Activated T-helper 2 cell treated with anti-CD3 and anti-CD28 coated beads, Interferon-gamma antibody, Interleukin-2, Interleukin-4, amounts not matched to agents 10 μg/mL and 5 μg/mL and 100 μg/mL, durations not matched to agents 14 hours and 24 hours and 36 hours (primary cell): ENCODE measurements at regions not wholly inside any gene's neighbourhood (a gene's known extent, or its start where the extent isn't known, plus 50 kb on each side); places are given as distances from the start of the nearest gene placed in this dataset.
"Not testable (repeated sequence)": the region's sequence is repeated elsewhere in the genome, so short reads cannot be mapped to it uniquely, and the experiment has no call there.

Experiments used
- DNase-seq: peaks from one replicate; pipeline ENCODE4 v3.0.0; 2021; ENCODE audit warnings: low spot score
- H3K27ac Mint-ChIP-seq: one replicate; pipeline ENCODE4 v1.8.0; 2021; ENCODE audit warnings: mixed read lengths
- H3K27me3 Mint-ChIP-seq: one replicate; pipeline ENCODE4 v1.8.0; 2021; ENCODE audit warnings: low read depth, mixed read lengths
- H3K36me3 Mint-ChIP-seq: one replicate; pipeline ENCODE4 v1.8.0; 2021; ENCODE audit warnings: low read depth, mixed read lengths
- H3K4me1 Mint-ChIP-seq: one replicate; pipeline ENCODE4 v1.8.0; 2021; ENCODE audit warnings: low read depth, mixed read lengths
- H3K4me3 Mint-ChIP-seq: one replicate; pipeline ENCODE4 v1.8.0; 2021; ENCODE audit warnings: low read depth, mild to moderate bottlenecking, moderate library complexity, mixed read lengths
- H3K9me3 Mint-ChIP-seq: one replicate; pipeline ENCODE4 v1.8.0; 2021; ENCODE audit warnings: mixed read lengths
- intact Hi-C: fragments of 100-400 bp; cut with micrococcal nuclease; formaldehyde crosslinking; loops from one replicate; pipeline ENCODE4 v1.15.1; 2023

DNA sequence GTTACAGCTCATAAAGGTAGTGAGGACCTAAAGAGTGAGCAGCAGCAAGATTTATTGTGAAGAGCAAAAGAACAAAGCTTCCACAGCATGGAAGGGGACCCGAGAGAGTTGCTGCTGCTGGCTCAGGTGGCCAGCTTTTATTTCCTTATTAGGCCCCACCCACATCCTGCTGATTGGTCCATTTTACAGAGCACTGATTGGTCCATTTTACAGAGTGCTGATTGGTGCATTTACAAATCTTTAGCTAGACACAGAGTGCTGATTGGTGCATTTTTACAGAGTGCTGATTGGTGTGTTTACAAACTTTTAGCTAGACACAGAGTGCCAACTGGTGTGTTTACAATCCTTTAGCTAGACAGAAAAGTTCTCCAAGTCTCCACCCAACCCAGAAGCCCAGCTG, 256.2 kb upstream of the HTR1E start:
- DNase-seq, intact Hi-C loops, H3K9me3 Mint-ChIP-seq, H3K4me3 Mint-ChIP-seq, H3K4me1 Mint-ChIP-seq, H3K27ac Mint-ChIP-seq, H3K36me3 Mint-ChIP-seq, H3K27me3 Mint-ChIP-seq: not testable (repeated sequence)

DNA sequence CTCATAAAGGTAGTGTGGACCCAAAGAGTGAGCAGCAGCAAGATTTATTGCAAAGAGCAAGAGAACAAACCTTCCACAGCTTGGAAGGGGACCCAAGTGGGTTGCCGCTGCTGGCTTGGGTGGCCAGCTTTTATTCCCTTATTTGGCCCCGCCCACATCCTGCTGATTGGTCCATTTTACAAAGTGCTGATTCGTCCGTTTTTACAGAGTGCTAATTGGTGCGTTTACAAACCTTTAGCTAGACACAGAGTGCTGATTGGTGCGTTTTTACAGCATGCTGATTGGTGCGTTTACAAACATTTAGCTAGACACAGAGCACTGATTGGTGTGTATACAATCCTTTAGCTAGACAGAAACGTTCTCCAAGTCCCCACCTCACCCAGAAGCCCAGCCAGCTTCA, 265.2 kb upstream of the HTR1E start:
- not testable (repeated sequence) for H3K4me1 Mint-ChIP-seq, H3K36me3 Mint-ChIP-seq

DNA sequence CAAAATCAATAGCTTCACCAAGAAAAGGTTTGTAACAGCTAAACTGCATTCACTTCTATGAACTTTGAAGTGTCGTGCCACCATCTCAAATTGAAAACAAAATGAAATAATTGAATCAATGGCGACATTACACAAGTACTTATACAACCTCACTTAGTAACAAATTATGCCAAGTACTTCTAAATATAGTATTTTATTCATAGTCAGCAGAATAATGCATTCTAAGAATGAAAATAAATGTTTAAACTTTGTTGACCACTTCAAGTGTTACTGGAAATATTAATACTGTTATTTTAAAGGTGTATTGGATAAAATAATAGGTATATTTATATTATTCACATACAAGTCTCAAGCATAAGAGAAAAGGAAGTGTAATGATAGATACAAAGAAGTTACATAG, 280.1 kb upstream of the HTR1E start:
- H3K9me3 Mint-ChIP-seq, result peaks cover 32% of the 10 kb centered on the region
- H3K36me3 Mint-ChIP-seq, result no peaks in the 10 kb centered on the region
- intact Hi-C loops, result no loop called here
- H3K27ac Mint-ChIP-seq, result no peak overlapping the region
- no peaks in the 10 kb centered on the region for H3K27me3 Mint-ChIP-seq
- no peaks in the 10 kb centered on the region for H3K4me1 Mint-ChIP-seq
- H3K4me3 Mint-ChIP-seq, result no peak overlapping the region
- DNase-seq, result no peak

More for the DNA sequence above, 265.2 kb upstream of the HTR1E start:
- H3K9me3 Mint-ChIP-seq, result peaks cover 39% of the 10 kb centered on the region
- DNase-seq, intact Hi-C loops, H3K27me3 Mint-ChIP-seq, H3K4me3 Mint-ChIP-seq, H3K27ac Mint-ChIP-seq: not testable (repeated sequence)

DNA sequence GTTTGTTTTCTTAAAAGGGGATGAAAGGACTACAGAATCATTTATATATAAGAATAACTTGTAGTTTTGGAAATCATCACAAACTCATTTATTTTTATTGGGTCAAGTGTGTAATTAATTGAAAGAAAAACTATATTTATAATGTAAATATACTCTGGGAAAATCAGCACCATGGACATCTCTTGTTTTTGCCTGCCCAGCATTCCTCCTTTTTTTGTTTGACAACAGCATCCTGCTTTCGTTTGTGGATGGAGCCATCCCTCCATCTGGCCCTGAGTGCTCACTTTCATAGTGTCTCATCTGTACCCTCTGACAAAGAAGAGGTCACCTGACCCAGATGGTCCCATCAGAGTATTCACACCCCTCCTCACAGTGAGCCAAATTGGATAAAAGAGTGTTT, 308.2 kb upstream of the HTR1E start:
- Mint-ChIP-seq H3K4me3 (no peak overlapping the region), H3K36me3 (no peaks in the 10 kb centered on the region), H3K27ac (no peak overlapping the region), H3K4me1 (no peaks in the 10 kb centered on the region), H3K27me3 (no peaks in the 10 kb centered on the region), H3K9me3 (no peaks in the 10 kb centered on the region)
- DNase-seq, result no peak
- intact Hi-C loops, result no loop called here

DNA sequence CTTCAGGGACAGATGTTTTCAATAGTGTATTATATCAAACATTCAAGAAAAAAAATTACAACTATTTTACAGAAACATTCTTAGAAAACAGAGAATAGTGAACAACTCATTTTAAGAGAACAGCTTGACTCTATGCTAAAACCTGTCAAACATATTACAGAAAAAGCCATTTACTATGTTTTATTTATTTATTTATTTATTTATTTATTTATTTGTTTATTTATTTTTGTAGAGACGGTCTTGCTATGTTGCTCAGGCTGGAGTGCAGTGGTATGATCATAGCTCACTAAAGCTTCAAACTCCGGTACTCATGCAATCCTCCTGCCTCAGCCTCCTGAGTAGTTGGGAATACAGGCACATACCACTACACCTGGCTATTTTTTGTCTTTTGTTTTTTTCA, 317.9 kb upstream of the HTR1E start:
- H3K4me1 Mint-ChIP-seq, result no peaks in the 10 kb centered on the region
- H3K27ac Mint-ChIP-seq, result no peak overlapping the region
- H3K27me3 Mint-ChIP-seq, result no peaks in the 10 kb centered on the region
- H3K4me3 Mint-ChIP-seq, result no peak overlapping the region
- peaks cover 23% of the 10 kb centered on the region for H3K9me3 Mint-ChIP-seq
- intact Hi-C loops, result no loop called here
- DNase-seq, result no peak
- no peaks in the 10 kb centered on the region for H3K36me3 Mint-ChIP-seq

- H3K4me3 Mint-ChIP-seq, result no peak overlapping the region
- intact Hi-C loops, result no loop called here
- no peaks in the 10 kb centered on the region for H3K4me1 Mint-ChIP-seq
- no peaks in the 10 kb centered on the region for H3K36me3 Mint-ChIP-seq
- no peaks in the 10 kb centered on the region for H3K9me3 Mint-ChIP-seq
- DNase-seq, result no peak
- no peak overlapping the region for H3K27ac Mint-ChIP-seq
- no peaks in the 10 kb centered on the region for H3K27me3 Mint-ChIP-seq
Measured at GRCh38 chr6:86615299-86615698, 322.0 kb upstream of the HTR1E start.

DNA sequence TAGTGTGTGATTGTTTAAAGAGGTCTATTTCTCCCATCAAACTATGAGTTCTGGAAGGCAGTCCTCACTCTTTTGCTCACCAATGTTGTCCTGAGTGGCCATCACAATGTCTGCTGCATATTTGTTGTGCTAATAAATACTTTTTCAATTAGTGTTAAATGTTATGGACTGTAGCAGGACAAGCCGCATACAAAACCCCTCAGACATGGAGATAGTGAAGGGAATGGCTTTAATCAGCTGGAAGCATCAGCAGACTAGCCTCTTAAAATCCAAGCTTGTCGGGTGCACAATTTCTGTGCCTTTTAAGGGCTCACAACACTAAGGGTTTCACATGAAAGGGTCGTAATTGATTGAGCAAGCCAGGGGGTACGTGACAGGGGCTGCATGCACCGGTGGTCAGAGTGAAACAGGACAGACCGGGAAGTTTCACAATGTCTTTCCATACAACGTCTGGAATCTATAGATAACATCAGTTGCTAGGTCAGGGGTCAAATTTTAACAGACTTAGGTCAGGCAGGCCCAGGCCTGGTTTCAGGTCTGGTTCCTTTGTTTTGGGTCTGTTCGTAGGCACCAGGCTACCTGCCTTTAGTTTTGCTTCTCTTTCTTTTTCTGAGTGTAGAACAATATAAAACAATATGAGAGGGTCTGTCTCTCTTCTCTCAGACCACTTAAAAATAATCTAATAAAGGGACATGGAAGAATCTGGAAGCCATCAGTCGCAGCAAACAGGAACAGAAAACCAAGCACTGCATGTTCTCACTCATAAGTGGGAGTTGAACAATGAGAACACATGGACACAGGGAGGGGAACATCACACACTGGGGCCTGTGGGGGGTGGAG, 327.6 kb upstream of the HTR1E start:
- no peaks in the 10 kb centered on the region for H3K36me3 Mint-ChIP-seq
- no peaks in the 10 kb centered on the region for H3K9me3 Mint-ChIP-seq
- no peak overlapping the region for H3K4me3 Mint-ChIP-seq
- no peak for DNase-seq
- H3K27me3 Mint-ChIP-seq, result no peaks in the 10 kb centered on the region
- no peak overlapping the region for H3K27ac Mint-ChIP-seq
- no peaks in the 10 kb centered on the region for H3K4me1 Mint-ChIP-seq
- intact Hi-C loops, result no loop called here

GRCh38 chr6:86603364-86603763, 334.0 kb upstream of the HTR1E start:
- DNase-seq, H3K4me3 Mint-ChIP-seq, intact Hi-C loops, H3K36me3 Mint-ChIP-seq, H3K4me1 Mint-ChIP-seq, H3K27ac Mint-ChIP-seq, H3K27me3 Mint-ChIP-seq: not testable (repeated sequence)
- peaks cover 24% of the 10 kb centered on the region for H3K9me3 Mint-ChIP-seq

GRCh38 chr6:86602093-86602492, 335.2 kb upstream of the HTR1E start:
- DNase-seq, H3K4me1 Mint-ChIP-seq, H3K27ac Mint-ChIP-seq, H3K27me3 Mint-ChIP-seq, H3K4me3 Mint-ChIP-seq, H3K36me3 Mint-ChIP-seq, intact Hi-C loops: not testable (repeated sequence)
- peaks cover 24% of the 10 kb centered on the region for H3K9me3 Mint-ChIP-seq

- H3K36me3 Mint-ChIP-seq, H3K27ac Mint-ChIP-seq, H3K4me3 Mint-ChIP-seq, H3K4me1 Mint-ChIP-seq, H3K27me3 Mint-ChIP-seq, intact Hi-C loops, DNase-seq: not testable (repeated sequence)
- peaks cover 24% of the 10 kb centered on the region for H3K9me3 Mint-ChIP-seq
Measured at GRCh38 chr6:86598969-86599368, 338.4 kb upstream of the HTR1E start.

- Mint-ChIP-seq H3K4me1 (no peaks in the 10 kb centered on the region), H3K4me3 (no peak overlapping the region), H3K27ac (no peak overlapping the region), H3K27me3 (no peaks in the 10 kb centered on the region), H3K9me3 (no peaks in the 10 kb centered on the region), H3K36me3 (no peaks in the 10 kb centered on the region)
- intact Hi-C loops, result no loop called here
- no peak for DNase-seq
Measured at GRCh38 chr6:86595641-86596040, 341.7 kb upstream of the HTR1E start.

DNA sequence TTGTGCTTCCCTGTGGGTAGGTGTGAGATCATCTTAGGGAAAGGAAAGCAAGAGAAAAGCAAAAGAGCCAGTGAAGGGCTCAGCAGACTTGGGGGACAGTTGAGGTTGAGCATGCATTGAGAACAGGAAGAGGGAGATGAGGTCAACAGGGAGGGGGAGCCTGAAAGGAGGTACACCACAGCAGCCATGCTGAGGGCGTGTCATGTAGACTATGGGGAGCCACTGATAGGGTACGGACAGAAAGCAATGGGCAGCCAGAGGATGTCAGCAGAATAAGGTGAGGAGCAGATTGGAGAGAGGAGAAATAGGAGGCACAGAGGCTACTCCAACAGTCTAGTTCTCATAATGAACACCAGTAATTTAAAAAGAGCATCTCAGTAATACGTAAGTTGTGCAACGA, 351.1 kb upstream of the HTR1E start:
- no peaks in the 10 kb centered on the region for H3K4me1 Mint-ChIP-seq
- no peak for DNase-seq
- no peak overlapping the region for H3K27ac Mint-ChIP-seq
- H3K36me3 Mint-ChIP-seq, result no peaks in the 10 kb centered on the region
- peaks cover 38% of the 10 kb centered on the region for H3K9me3 Mint-ChIP-seq
- H3K4me3 Mint-ChIP-seq, result no peak overlapping the region
- intact Hi-C loops, result no loop called here
- no peaks in the 10 kb centered on the region for H3K27me3 Mint-ChIP-seq

GRCh38 chr6:86581833-86582232, 355.5 kb upstream of the HTR1E start:
- no peaks in the 10 kb centered on the region for H3K36me3 Mint-ChIP-seq
- H3K4me1 Mint-ChIP-seq, result no peaks in the 10 kb centered on the region
- DNase-seq, result no peak
- no peaks in the 10 kb centered on the region for H3K27me3 Mint-ChIP-seq
- peaks cover 55% of the 10 kb centered on the region for H3K9me3 Mint-ChIP-seq
- H3K4me3 Mint-ChIP-seq, result no peak overlapping the region
- H3K27ac Mint-ChIP-seq, result no peak overlapping the region
- intact Hi-C loops, result no loop called here

GRCh38 chr6:86563197-86563596, 374.1 kb upstream of the HTR1E start:
- no peaks in the 10 kb centered on the region for H3K36me3 Mint-ChIP-seq
- H3K9me3 Mint-ChIP-seq, result peaks cover 37% of the 10 kb centered on the region
- no peaks in the 10 kb centered on the region for H3K27me3 Mint-ChIP-seq
- no peak overlapping the region for H3K4me3 Mint-ChIP-seq
- no peak overlapping the region for H3K27ac Mint-ChIP-seq
- DNase-seq, result no peak
- intact Hi-C loops, result no loop called here
- no peaks in the 10 kb centered on the region for H3K4me1 Mint-ChIP-seq
